Pancreas (tissue), 10 donors: ENCODE measurements at regions not wholly inside any gene's neighbourhood (a gene's known extent, or its start where the extent isn't known, plus 50 kb on each side); places are given as distances from the start of the nearest gene placed in this dataset.

Experiments
- ATAC-seq, 4 donors: fragments of 200-7000 bp; cut with Tn5 transposase; one replicate each; pipeline versions ENCODE4 v1.8.0 to v1.9.1; 2020; ENCODE audit warnings: mild to moderate bottlenecking in 4 of 4, moderate library complexity in 4 of 4
- DNase-seq, 6 donors: peaks; one replicate each; pipeline ENCODE4 v3.0.0-alpha.2; 2020
- FAIRE-seq: peaks from 2 replicates; lab custom pipeline; 2012; peaks lifted over from hg19 to GRCh38; lab: Jason Lieb, UNC
- H3K27ac ChIP-seq, 4 donors: fragments of 200-600 bp; sonication (generic); 1 replicate in 3 of 4; 2 replicates in 1 of 4; pipeline versions ENCODE4 v1.5.0 to v1.8.0; 2020
- H3K27me3 ChIP-seq, 4 donors: fragments of 200-600 bp; one replicate each; pipeline ENCODE4 v1.8.0; 2021
- H3K36me3 ChIP-seq, 3 donors: fragments of 200-600 bp; sonication (generic) in 1 of 3; one replicate each; pipeline versions ENCODE4 v1.5.0 to v1.8.0; 2020 to 2021
- H3K4me1 ChIP-seq, 3 donors: fragments of 200-600 bp; one replicate each; pipeline ENCODE4 v1.8.0; 2021
- H3K4me3 ChIP-seq, 4 donors: fragments of 200-600 bp; sonication (generic) in 2 of 4; one replicate each; pipeline versions ENCODE4 v1.5.0 to v1.8.0; 2020 to 2021
- H3K9me3 ChIP-seq, 4 donors: fragments of 200-600 bp; one replicate each; pipeline ENCODE4 v1.8.0; 2021
- CTCF ChIP-seq, 4 donors: fragments of 200-600 bp; sonication (generic) in 3 of 4; IDR thresholded peaks; one replicate each; pipeline versions ENCODE4 v1.5.0 to v1.8.0; 2021; ENCODE audit warnings: antibody characterized with exemption in 4 of 4
- WGBS, 2 donors: extraction: QIAGEN DNeasy Blood & Tissue Kit; methylation state at CpG; one replicate each; pipeline ENCODE4 v1.1.7; 2013; 5-methylcytosine and 5-hydroxymethylcytosine counted together
- intact Hi-C, 3 donors: fragments of 100-400 bp; cut with DNase I; formaldehyde crosslinking; loops; one replicate each; pipeline versions ENCODE4 v1.11.1 to v1.14.2; 2022
- donor health status: healthy with polysubstance abuse.
- donor health status: DM: no; HTN: no; CAD: no; lungs with moderate emphysema.
- donor health status: DM: no; HTN: no; CAD: no.
- donor health status: control.
- donor health status: control.
- donor health status: Bipolar disorder and iron deficiency.
- donor health status: DM: yes; HTN: yes; CAD: no.
- donor health status: DM: no; HTN: no; CAD: no.
- donor health status: DM: no; HTN: no; CAD: no.
- donor health status: DM: yes; HTN: yes; CAD: no.

- Histone ChIP-seq H3K4me3 (no peak overlapping the region), H3K27ac (no peak overlapping the region), H3K36me3 (no peaks in the 10 kb centered on the region), H3K9me3 (no peaks in the 10 kb centered on the region), H3K27me3 (no peaks in the 10 kb centered on the region), H3K4me1 (peaks cover 18 to 24% (median 19%) of the 10 kb centered on the region in 3 donors)
- intact Hi-C loops: no loop called here
- FAIRE-seq (no peak), ATAC-seq (no peak), DNase-seq (no peak)
- 96% methylated on average over 10 of the region's 10 CpGs for WGBS, 2 donors
- TF ChIP-seq CTCF (IDR thresholded peaks at IDR 0.05): no peak
Measured at GRCh38 chr16:9363520-9363919, 272.1 kb downstream of the HAPSTR1 start.

- H3K36me3 ChIP-seq: no peaks in the 10 kb centered on the region
- H3K4me3 ChIP-seq: no peak overlapping the region
- DNase-seq (peak in 3 of 6 donors; percentile 56 to 78 (median 74)), ATAC-seq (peak; percentile 76 to 84 (median 81)), FAIRE-seq (no peak)
- no peaks in the 10 kb centered on the region for H3K27me3 ChIP-seq
- WGBS, 2 donors: 10 to 12% methylated on average over 2 of the region's 2 CpGs
- intact Hi-C loops: no loop called here
- peak overlapping the region; percentile 56 to 89 (median 78) for H3K27ac ChIP-seq
- H3K9me3 ChIP-seq: no peaks in the 10 kb centered on the region
- peaks cover 18 to 24% (median 19%) of the 10 kb centered on the region in 3 donors for H3K4me1 ChIP-seq
- no peak for TF ChIP-seq CTCF (IDR thresholded peaks at IDR 0.05)
Measured at GRCh38 chr16:9364721-9365369, 273.4 kb downstream of the HAPSTR1 start.

GRCh38 chr16:9365370-9365728, 273.9 kb downstream of the HAPSTR1 start:
- FAIRE-seq: no peak
- H3K27ac ChIP-seq: peak overlapping the region; percentile 56 to 89 (median 78)
- peak; percentile 69 to 96 (median 94) for DNase-seq
- H3K27me3 ChIP-seq: no peaks in the 10 kb centered on the region
- intact Hi-C loops: no loop called here
- H3K4me1 ChIP-seq: peaks cover 18 to 24% (median 19%) of the 10 kb centered on the region in 3 donors
- peak; percentile 88 to 95 (median 93) for ATAC-seq
- H3K36me3 ChIP-seq: no peaks in the 10 kb centered on the region
- no peak overlapping the region for H3K4me3 ChIP-seq
- WGBS, 2 donors: 2 to 4% methylated on average over 1 of the region's 1 CpG
- TF ChIP-seq CTCF (IDR thresholded peaks at IDR 0.05): no peak
- no peaks in the 10 kb centered on the region for H3K9me3 ChIP-seq

- Histone ChIP-seq H3K4me1 (peaks cover 18 to 24% (median 19%) of the 10 kb centered on the region in 3 donors), H3K9me3 (no peaks in the 10 kb centered on the region), H3K36me3 (no peaks in the 10 kb centered on the region), H3K4me3 (no peak overlapping the region), H3K27me3 (no peaks in the 10 kb centered on the region), H3K27ac (peak overlapping the region; percentile 5 to 89 (median 70))
- WGBS, 2 donors: 71 to 74% methylated on average over 8 of the region's 8 CpGs
- intact Hi-C loops: no loop called here
- FAIRE-seq: no peak
- TF ChIP-seq CTCF (IDR thresholded peaks at IDR 0.05): no peak
- peak in 3 of 6 donors; percentile 23 to 48 (median 31) for DNase-seq
- ATAC-seq: peak in 2 of 4 donors; percentile 8 to 9
Measured at GRCh38 chr16:9366048-9366969, 274.9 kb downstream of the HAPSTR1 start.
